ENCODE measurements at regions not wholly inside any gene's neighbourhood (a gene's known extent, or its start where the extent isn't known, plus 50 kb on each side); places are given as distances from the start of the nearest gene placed in this dataset.

DNA sequence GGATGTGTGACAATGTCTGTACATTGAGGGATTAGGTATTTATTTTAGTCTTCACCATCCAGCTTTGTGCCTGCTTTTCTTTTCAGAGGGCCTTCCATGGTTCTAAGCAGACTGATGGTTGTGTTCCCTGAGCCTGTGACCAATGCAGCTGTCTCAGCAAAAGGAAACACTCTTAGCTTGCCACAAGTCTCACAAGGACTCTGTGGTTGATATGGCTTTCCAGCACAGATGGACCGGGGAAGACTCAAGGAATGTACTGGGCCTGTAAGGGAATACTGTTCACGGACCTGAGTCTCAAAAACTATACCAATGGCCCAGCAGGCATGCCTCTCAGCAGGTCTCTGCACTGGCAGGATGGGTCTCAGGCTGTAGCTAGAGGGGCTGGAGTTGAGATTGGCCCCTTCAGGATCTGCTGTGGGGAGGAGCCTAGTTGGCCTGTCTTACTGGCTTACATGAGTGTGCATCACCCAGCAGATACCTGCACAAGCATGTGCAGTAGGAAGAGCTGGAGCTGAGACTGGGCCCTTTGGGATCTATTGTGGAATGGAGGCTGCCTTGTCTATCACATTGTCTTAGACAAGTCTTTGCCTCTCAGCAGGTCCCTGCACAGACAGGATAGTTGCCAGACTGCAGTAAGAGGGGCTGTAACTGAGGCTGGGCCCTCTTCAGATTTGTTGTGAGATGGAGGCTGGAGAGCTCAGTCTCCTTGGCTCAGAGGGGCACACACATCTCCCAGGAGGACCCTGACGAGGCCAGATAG lies 52.0 kb upstream of the PDC start:
- H3K4me2 ChIP-seq (ENCODE audit: low read length, poor library complexity, severe bottlenecking), result no peak overlapping the region
- no peaks in the 10 kb centered on the region for H3K27me3 ChIP-seq (ENCODE audit: control insufficient read depth in 1 of 2, insufficient read depth in 1 of 2, low read length in 2 of 2)
- no peaks in the 10 kb centered on the region for H3K4me1 ChIP-seq (ENCODE audit: control insufficient read depth, insufficient read depth, low read depth, low read length)
- H4K8ac ChIP-seq (ENCODE audit: low read length), result peak overlapping the region; percentile 12
- peak overlapping the region in 1 of 2 experiments; percentile 72 for H2BK12ac ChIP-seq (ENCODE audit: low read length in 2 of 2)
- peak overlapping the region in 1 of 2 experiments; percentile 38 for H3K14ac ChIP-seq (ENCODE audit: low read length in 2 of 2)
- H2BK15ac ChIP-seq (ENCODE audit: low read depth, poor library complexity, severe bottlenecking), result no peak overlapping the region
- no peak overlapping the region for H3K23ac ChIP-seq (ENCODE audit: low read length in 2 of 2)
- H4K91ac ChIP-seq (ENCODE audit: low read length), result no peak overlapping the region
- H2AK5ac ChIP-seq (ENCODE audit: low read length, severe bottlenecking), result no peak overlapping the region
- H3K27ac ChIP-seq (ENCODE audit: low read length, poor library complexity, severe bottlenecking), result no peak overlapping the region
- DNase-seq, result no peak
- H2AFZ ChIP-seq (ENCODE audit: low read depth, low read length), result no peak overlapping the region
- no peak overlapping the region for H3K4ac ChIP-seq (ENCODE audit: low read depth in 1 of 2, low read length in 2 of 2)
- no peak overlapping the region for H3K4me3 ChIP-seq (ENCODE audit: insufficient read depth in 1 of 2, low read depth in 1 of 2, low read length in 2 of 2)
- H3K9me3 ChIP-seq (ENCODE audit: control insufficient read depth, low read length), result peaks cover 3% of the 10 kb centered on the region
- H2BK120ac ChIP-seq (ENCODE audit: low read depth, low read length), result no peak overlapping the region
- no peak overlapping the region for H3K9ac ChIP-seq (ENCODE audit: low read length)
- no peak overlapping the region for H2BK5ac ChIP-seq (ENCODE audit: low read depth, low read length, poor library complexity, severe bottlenecking)
- H3K36me3 ChIP-seq (ENCODE audit: control insufficient read depth in 1 of 2, insufficient read depth in 2 of 2, low read depth in 1 of 2, low read length in 2 of 2), result no peaks in the 10 kb centered on the region
- H3K18ac ChIP-seq (ENCODE audit: low read depth in 1 of 2, low read length in 2 of 2), result peak overlapping the region in 1 of 2 experiments; percentile 62
- no peaks in the 10 kb centered on the region for H3K79me1 ChIP-seq (replicated peaks; ENCODE audit: low read length, poor library complexity, severe bottlenecking)
- 89% methylated on average over 3 of the region's 3 CpGs for WGBS

DNA sequence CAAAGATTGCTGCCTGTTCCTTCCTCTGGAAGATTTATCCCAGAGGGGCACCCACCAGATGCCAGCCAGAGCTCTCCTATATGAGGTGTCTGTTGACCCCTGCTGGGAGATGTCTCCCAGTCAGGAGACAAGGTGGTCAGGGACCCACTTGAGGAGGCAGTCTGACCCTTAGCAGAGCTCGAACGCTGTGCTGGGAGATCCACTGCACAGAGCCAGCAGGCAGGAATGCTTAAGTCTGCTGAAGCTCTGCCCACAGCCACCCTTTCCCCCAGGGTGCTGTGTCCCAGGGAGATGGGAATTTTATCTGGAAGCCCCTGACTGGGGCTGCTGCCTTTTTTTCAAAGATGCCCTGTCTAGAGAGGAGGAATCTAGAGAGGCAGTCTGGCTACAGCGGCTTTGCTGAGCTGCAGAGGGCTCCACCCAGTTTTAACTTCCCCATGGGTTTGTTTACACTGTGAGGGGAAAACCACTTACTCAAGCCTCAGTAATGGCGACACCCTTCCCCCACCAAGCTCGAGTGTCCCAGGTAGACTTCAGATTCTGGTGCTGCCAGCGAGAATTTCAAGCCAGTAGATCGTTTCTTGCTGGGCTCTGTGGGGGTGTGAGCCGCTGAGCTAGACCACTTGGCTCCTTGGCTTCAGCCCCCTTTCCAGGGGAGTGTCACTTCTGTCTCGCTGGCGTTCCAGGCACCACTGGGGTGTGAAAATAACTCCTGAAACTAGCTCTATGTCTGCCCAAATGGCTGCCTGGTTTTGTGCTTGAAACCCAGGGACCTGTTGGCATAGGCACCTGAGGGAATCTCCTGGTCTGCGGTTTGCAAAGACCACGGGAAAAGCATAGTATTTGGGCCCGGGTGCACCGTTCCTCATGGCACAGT lies 51.1 kb upstream of the PDC start:
- H3K23ac ChIP-seq (ENCODE audit: low read length in 2 of 2), result no peak overlapping the region
- no peaks in the 10 kb centered on the region for H3K36me3 ChIP-seq (ENCODE audit: control insufficient read depth in 1 of 2, insufficient read depth in 2 of 2, low read depth in 1 of 2, low read length in 2 of 2)
- H4K91ac ChIP-seq (ENCODE audit: low read length), result no peak overlapping the region
- no peak overlapping the region for H3K27ac ChIP-seq (ENCODE audit: low read length, poor library complexity, severe bottlenecking)
- no peaks in the 10 kb centered on the region for H3K4me1 ChIP-seq (ENCODE audit: control insufficient read depth, insufficient read depth, low read depth, low read length)
- peak overlapping the region; percentile 13 to 62 for H3K18ac ChIP-seq (ENCODE audit: low read depth in 1 of 2, low read length in 2 of 2)
- H3K27me3 ChIP-seq (ENCODE audit: control insufficient read depth in 1 of 2, insufficient read depth in 1 of 2, low read length in 2 of 2), result no peaks in the 10 kb centered on the region
- H2BK15ac ChIP-seq (ENCODE audit: low read depth, poor library complexity, severe bottlenecking), result peak overlapping the region; percentile 80
- H3K79me1 ChIP-seq (replicated peaks; ENCODE audit: low read length, poor library complexity, severe bottlenecking), result no peaks in the 10 kb centered on the region
- 67% methylated on average over 14 of the region's 14 CpGs for WGBS
- no peak overlapping the region for H2AFZ ChIP-seq (ENCODE audit: low read depth, low read length)
- H3K4me3 ChIP-seq (ENCODE audit: insufficient read depth in 1 of 2, low read depth in 1 of 2, low read length in 2 of 2), result no peak overlapping the region
- DNase-seq, result peak; percentile 26
- H3K14ac ChIP-seq (ENCODE audit: low read length in 2 of 2), result no peak overlapping the region
- H4K8ac ChIP-seq (ENCODE audit: low read length), result peak overlapping the region; percentile 66
- H2AK5ac ChIP-seq (ENCODE audit: low read length, severe bottlenecking), result no peak overlapping the region
- H3K9ac ChIP-seq (ENCODE audit: low read length), result no peak overlapping the region
- H2BK12ac ChIP-seq (ENCODE audit: low read length in 2 of 2), result no peak overlapping the region
- H3K4me2 ChIP-seq (ENCODE audit: low read length, poor library complexity, severe bottlenecking), result no peak overlapping the region
- no peak overlapping the region for H2BK120ac ChIP-seq (ENCODE audit: low read depth, low read length)
- no peak overlapping the region for H3K4ac ChIP-seq (ENCODE audit: low read depth in 1 of 2, low read length in 2 of 2)
- no peak overlapping the region for H2BK5ac ChIP-seq (ENCODE audit: low read depth, low read length, poor library complexity, severe bottlenecking)
- peaks cover 3% of the 10 kb centered on the region for H3K9me3 ChIP-seq (ENCODE audit: control insufficient read depth, low read length)
